ENCODE measurements at regions not wholly inside any gene's neighbourhood (a gene's known extent, or its start where the extent isn't known, plus 50 kb on each side); places are given as distances from the start of the nearest gene placed in this dataset.
"Not testable (repeated sequence)": the region's sequence is repeated elsewhere in the genome, so short reads cannot be mapped to it uniquely, and the experiment has no call there.

GRCh38 chr11:87809256-87809655 is 366.0 kb downstream of the RAB38 start:
- H3K4me1 Mint-ChIP-seq (ENCODE audit: low read depth): no peaks in the 10 kb centered on the region
- no peaks in the 10 kb centered on the region for H3K9me3 Mint-ChIP-seq (ENCODE audit: low read depth)
- no peak overlapping the region for H3K27ac Mint-ChIP-seq (ENCODE audit: unreplicated experiment)
- no peaks in the 10 kb centered on the region for H3K36me3 Mint-ChIP-seq (ENCODE audit: low read depth)
- DNase-seq (ENCODE audit: low spot score): no peak
- TF ChIP-seq CTCF (IDR thresholded peaks at IDR 0.05): no peak
- no peak overlapping the region for H3K4me3 Mint-ChIP-seq (ENCODE audit: unreplicated experiment)
- H3K27me3 Mint-ChIP-seq (ENCODE audit: low read depth): peaks cover 4% of the 10 kb centered on the region

- no peak for TF ChIP-seq CTCF (IDR thresholded peaks at IDR 0.05)
- H3K27ac Mint-ChIP-seq (ENCODE audit: unreplicated experiment): no peak overlapping the region
- peaks cover 8% of the 10 kb centered on the region for H3K27me3 Mint-ChIP-seq (ENCODE audit: low read depth)
- DNase-seq (ENCODE audit: low spot score): no peak
- H3K4me3 Mint-ChIP-seq (ENCODE audit: unreplicated experiment): no peak overlapping the region
- no peaks in the 10 kb centered on the region for H3K36me3 Mint-ChIP-seq (ENCODE audit: low read depth)
- H3K9me3 Mint-ChIP-seq (ENCODE audit: low read depth): no peaks in the 10 kb centered on the region
- no peaks in the 10 kb centered on the region for H3K4me1 Mint-ChIP-seq (ENCODE audit: low read depth)
Observed at GRCh38 chr11:87804176-87804575, 371.1 kb downstream of the RAB38 start.

- Mint-ChIP-seq H3K27ac (ENCODE audit: unreplicated experiment) (no peak overlapping the region), H3K27me3 (ENCODE audit: low read depth) (peaks cover 8% of the 10 kb centered on the region), H3K36me3 (ENCODE audit: low read depth) (no peaks in the 10 kb centered on the region), H3K4me3 (ENCODE audit: unreplicated experiment) (no peak overlapping the region), H3K4me1 (ENCODE audit: low read depth) (no peaks in the 10 kb centered on the region), H3K9me3 (ENCODE audit: low read depth) (no peaks in the 10 kb centered on the region)
- no peak for TF ChIP-seq CTCF (IDR thresholded peaks at IDR 0.05)
- no peak for DNase-seq (ENCODE audit: low spot score)
Observed at GRCh38 chr11:87803748-87804147, 371.5 kb downstream of the RAB38 start.

- not testable (repeated sequence) for H3K9me3 Mint-ChIP-seq (ENCODE audit: low read depth); H3K27ac Mint-ChIP-seq (ENCODE audit: unreplicated experiment); H3K27me3 Mint-ChIP-seq (ENCODE audit: low read depth); H3K36me3 Mint-ChIP-seq (ENCODE audit: low read depth); DNase-seq (ENCODE audit: low spot score); H3K4me3 Mint-ChIP-seq (ENCODE audit: unreplicated experiment); H3K4me1 Mint-ChIP-seq (ENCODE audit: low read depth)
Observed at GRCh38 chr11:87784862-87785261, 390.4 kb downstream of the RAB38 start.

GRCh38 chr11:87780068-87780413 is 395.2 kb downstream of the RAB38 start:
- Mint-ChIP-seq H3K27ac (ENCODE audit: unreplicated experiment) (no peak overlapping the region), H3K4me3 (ENCODE audit: unreplicated experiment) (no peak overlapping the region), H3K27me3 (ENCODE audit: low read depth) (peaks cover 6% of the 10 kb centered on the region), H3K9me3 (ENCODE audit: low read depth) (peaks cover 5% of the 10 kb centered on the region), H3K36me3 (ENCODE audit: low read depth) (no peaks in the 10 kb centered on the region), H3K4me1 (ENCODE audit: low read depth) (no peaks in the 10 kb centered on the region)
- no peak for TF ChIP-seq CTCF (IDR thresholded peaks at IDR 0.05)
- no peak for DNase-seq (ENCODE audit: low spot score)

- no peak for DNase-seq (ENCODE audit: low spot score)
- H3K27me3 Mint-ChIP-seq (ENCODE audit: low read depth): peaks cover 6% of the 10 kb centered on the region
Observed at GRCh38 chr11:87779276-87780067, 395.8 kb downstream of the RAB38 start.

More at GRCh38 chr11:87779276-87780067, 395.8 kb downstream of the RAB38 start:
- Mint-ChIP-seq H3K9me3 (ENCODE audit: low read depth) (peaks cover 5% of the 10 kb centered on the region), H3K27ac (ENCODE audit: unreplicated experiment) (no peak overlapping the region), H3K4me1 (ENCODE audit: low read depth) (no peaks in the 10 kb centered on the region), H3K4me3 (ENCODE audit: unreplicated experiment) (no peak overlapping the region), H3K36me3 (ENCODE audit: low read depth) (no peaks in the 10 kb centered on the region)
- no peak for TF ChIP-seq CTCF (IDR thresholded peaks at IDR 0.05)
